HepG2 (cell line): ENCODE measurements at regions not wholly inside any gene's neighbourhood (a gene's known extent, or its start where the extent isn't known, plus 50 kb on each side); places are given as distances from the start of the nearest gene placed in this dataset.

ENCODE experiments used
- ATAC-seq: fragments of 200-7000 bp; cut with Tn5 transposase; 3 replicates; pipeline ENCODE4 v1.9.1; 2020; ENCODE audit warnings: mild to moderate bottlenecking, moderate library complexity
- BruUV-seq: library from RNA; stranded (reverse); fragments of 400-500 nt; replicated peaks from 2 replicates; lab custom pipeline; 2021; lab: Mats Ljungman, UMichigan
- CTCF ChIA-PET: fragments of 300-600 bp; formaldehyde crosslinking; extraction: SDS; loops from one replicate; lab custom pipeline; 2021; ENCODE audit warnings: low total read pairs, inconsistent platforms, low intra/inter-chr PET ratio; lab: Yijun Ruan, JAX
- POLR2A ChIA-PET: fragments of 350-600 bp; sonication (Branson Sonifier 250); formaldehyde crosslinking; loops from one replicate; lab custom pipeline; 2020; ENCODE audit warnings: antibody characterized with exemption, inconsistent platforms; lab: Yijun Ruan, JAX
- DNase-seq: peaks from one replicate; pipeline ENCODE4 v3.0.0-alpha.2; 2015; ENCODE audit warnings: low spot score
- FAIRE-seq: peaks from 3 replicates; lab custom pipeline; 2011; peaks lifted over from hg19 to GRCh38; lab: Jason Lieb, UNC
- H2AFZ ChIP-seq: one replicate; pipeline ENCODE4 v1.6.1; 2011; ENCODE audit warnings: low read length, inconsistent platforms
- H3K27ac ChIP-seq: fragments of 300-600 bp; 3 replicates; pipeline ENCODE4 v1.8.0; 2011; ENCODE audit warnings: mixed run types, mild to moderate bottlenecking, mixed read lengths, low read length, inconsistent platforms; ENCODE audit not compliant: insufficient read depth; ENCODE audit errors: extremely low read length
- H3K27me3 ChIP-seq, 2 experiments: fragments of 200-600 bp in 1 of 2; 2 replicates in 1 of 2; 3 replicates in 1 of 2; pipeline versions ENCODE4 v1.6.0 to v1.8.0; 2011; ENCODE audit warnings: low read length in 2 of 2, mild to moderate bottlenecking in 2 of 2, moderate library complexity in 2 of 2, inconsistent platforms in 1 of 2; ENCODE audit not compliant: insufficient read depth in 2 of 2, control insufficient read depth in 1 of 2
- H3K36me3 ChIP-seq, 2 experiments: fragments of 200-600 bp in 1 of 2; replicated peaks in 1 of 2; 2 replicates in 1 of 2; 3 replicates in 1 of 2; pipeline versions ENCODE4 v1.5.1 to v1.8.0; 2011; ENCODE audit warnings: low read length in 2 of 2, inconsistent platforms in 1 of 2; ENCODE audit not compliant: insufficient read depth in 2 of 2, control insufficient read depth in 1 of 2
- H3K4me1 ChIP-seq: 2 replicates; pipeline ENCODE4 v1.5.1; 2012; ENCODE audit warnings: low read length, inconsistent platforms; ENCODE audit not compliant: insufficient read depth
- H3K4me2 ChIP-seq: 2 replicates; pipeline ENCODE4 v1.6.0; 2011; ENCODE audit warnings: low read depth, low read length, inconsistent platforms
- H3K4me3 ChIP-seq, 3 experiments: fragments of 200-600 bp in 1 of 3; sonication (generic), shearing (Covaris generic) in 1 of 3; replicated peaks in 1 of 3; 2 replicates each; pipeline ENCODE4 v1.5.1; 2011 to 2016; ENCODE audit warnings: low read length in 3 of 3, inconsistent platforms in 2 of 3, low read depth in 2 of 3, mild to moderate bottlenecking in 2 of 3, control low read depth in 1 of 3, mixed read lengths in 1 of 3; ENCODE audit not compliant: insufficient read depth in 1 of 3
- H3K79me2 ChIP-seq: one replicate; pipeline ENCODE4 v1.6.1; 2011; ENCODE audit warnings: low read length, inconsistent platforms; ENCODE audit not compliant: insufficient read depth
- H3K9ac ChIP-seq: 2 replicates; pipeline ENCODE4 v1.6.0; 2011; ENCODE audit warnings: mild to moderate bottlenecking, low read depth, low read length, inconsistent platforms; ENCODE audit not compliant: insufficient read depth
- H3K9me3 ChIP-seq: 2 replicates; pipeline ENCODE4 v1.5.1; 2012; ENCODE audit warnings: mild to moderate bottlenecking, low read length
- H4K20me1 ChIP-seq: 2 replicates; pipeline ENCODE4 v1.6.0; 2011; ENCODE audit warnings: inconsistent platforms, mild to moderate bottlenecking, low read length, moderate library complexity; ENCODE audit not compliant: insufficient read depth
- ARID2 ChIP-seq: sonication (generic); formaldehyde crosslinking; IDR thresholded peaks from 2 replicates; pipeline ENCODE4 v1.8.1; 2022; ENCODE audit warnings: mild to moderate bottlenecking, missing genetic modification reagents, borderline replicate concordance
- CCAR2 ChIP-seq: fragments of 200-400 bp; formaldehyde crosslinking; optimal IDR thresholded peaks from 2 replicates; pipeline ENCODE3; 2018; ENCODE audit warnings: low read depth, mild to moderate bottlenecking, low read length, moderate library complexity
- HNF4A ChIP-seq: sonication (generic); formaldehyde crosslinking; IDR thresholded peaks from 2 replicates; pipeline ENCODE4 v1.4.0; 2020; ENCODE audit warnings: missing genetic modification reagents
- KIAA2018 ChIP-seq: sonication (generic); formaldehyde crosslinking; IDR thresholded peaks from 2 replicates; pipeline ENCODE4 v1.5.0; 2020; ENCODE audit warnings: mild to moderate bottlenecking, missing genetic modification reagents, borderline replicate concordance
- RORA ChIP-seq: sonication (generic); formaldehyde crosslinking; IDR thresholded peaks from 2 replicates; pipeline ENCODE4 v1.5.0; 2020; ENCODE audit warnings: mild to moderate bottlenecking, missing genetic modification reagents, moderate library complexity
- THAP8 ChIP-seq: sonication (generic); formaldehyde crosslinking; IDR thresholded peaks from 2 replicates; pipeline ENCODE4 v1.5.1; 2020; ENCODE audit warnings: missing genetic modification reagents, mild to moderate bottlenecking, borderline replicate concordance
- ZNF44 ChIP-seq: sonication (generic); formaldehyde crosslinking; IDR thresholded peaks from 2 replicates; pipeline ENCODE4 v1.5.1; 2020; ENCODE audit warnings: mild to moderate bottlenecking, missing genetic modification reagents
- ZNF549 ChIP-seq: sonication (generic); formaldehyde crosslinking; IDR thresholded peaks from 2 replicates; pipeline ENCODE4 v1.5.0; 2020; ENCODE audit warnings: missing genetic modification reagents
- ZNF704 ChIP-seq: sonication (generic); formaldehyde crosslinking; IDR thresholded peaks from 2 replicates; pipeline ENCODE4 v1.8.1; 2023; ENCODE audit warnings: mild to moderate bottlenecking, inconsistent platforms, moderate library complexity, missing genetic modification reagents, borderline replicate concordance
- WGBS: methylation state at CpG from one replicate; pipeline ENCODE4 v1.1.6; 2017; ENCODE audit warnings: low lambda C conversion rate; 5-methylcytosine and 5-hydroxymethylcytosine counted together
- in situ Hi-C: cut with HindIII; loops from 2 replicates; pipeline ENCODE4 v1.10.0; 2017; ENCODE audit warnings: low pct_unique_long_range_greater_than_20kb; ENCODE audit not compliant: extremely low pct_ligation_motif_present
- intact Hi-C: fragments of 100-400 bp; cut with micrococcal nuclease; formaldehyde crosslinking; loops from one replicate; pipeline ENCODE4 v1.10.0; 2022; ENCODE audit not compliant: unreplicated experiment

- Histone ChIP-seq H4K20me1 (no peaks in the 10 kb centered on the region), H3K27ac (no peak overlapping the region), H3K9ac (no peak overlapping the region), H3K36me3 (no peaks in the 10 kb centered on the region), H3K4me3 (no peak overlapping the region), H3K27me3 (0 out of 5 replicates have a peak, but pooled peaks cover 0 to 3% of the 10 kb centered on the region in 2 experiments), H3K9me3 (no peaks in the 10 kb centered on the region), H2AFZ (no peak overlapping the region), H3K4me1 (peaks cover 31% of the 10 kb centered on the region), H3K79me2 (no peaks in the 10 kb centered on the region), H3K4me2 (no peak overlapping the region)
- ChIA-PET POLR2A (no interaction called here), CTCF (no interaction called here)
- no peak for FAIRE-seq
- intact Hi-C loops (no loop called here), in situ Hi-C loops (no loop called here)
- ATAC-seq: no peak
- BruUV-seq: no TSS peak
- no peak for DNase-seq
- 23% methylated on average over 3 of the region's 3 CpGs for WGBS
- TF ChIP-seq HNF4A (CRISPR knock-in tag) (no peak), ZNF44 (CRISPR knock-in tag) (no peak), ZNF549 (no peak), RORA (CRISPR knock-in tag) (no peak), KIAA2018 (CRISPR knock-in tag) (no peak), CCAR2 (no peak), ZNF704 (CRISPR knock-in tag) (no peak), ARID2 (CRISPR knock-in tag) (no peak), THAP8 (CRISPR knock-in tag) (no peak)
These were observed 53.1 kb upstream of the PPP1CB start for GRCh38 chr2:28698545-28698944.
